GM12891 (cell line): ENCODE measurements at regions not wholly inside any gene's neighbourhood (a gene's known extent, or its start where the extent isn't known, plus 50 kb on each side); places are given as distances from the start of the nearest gene placed in this dataset.

Experiments used
- PAX5 ChIP-seq: IDR thresholded peaks from 2 replicates; pipeline ENCODE4 v1.6.1; 2011; ENCODE audit warnings: low read length, moderate library complexity, mild to moderate bottlenecking; ENCODE audit not compliant: insufficient read depth, severe bottlenecking
- POLR2A ChIP-seq: IDR thresholded peaks from 2 replicates; pipeline ENCODE4 v1.6.1; 2011; ENCODE audit warnings: low read depth, low read length, control low read depth
- POU2F2 ChIP-seq: IDR thresholded peaks from 2 replicates; pipeline ENCODE4 v1.6.1; 2011; ENCODE audit warnings: low read depth, mild to moderate bottlenecking, control low read depth, low read length, moderate library complexity

GRCh38 chr18:78292618-78293380 is 686.8 kb upstream of the SALL3 start:
- TF ChIP-seq POU2F2 (no peak), POLR2A (no peak), PAX5 (no peak)
